Ascending aorta (tissue), 2 donors: ENCODE measurements at regions not wholly inside any gene's neighbourhood (a gene's known extent, or its start where the extent isn't known, plus 50 kb on each side); places are given as distances from the start of the nearest gene placed in this dataset.
"Not testable (repeated sequence)": the region's sequence is repeated elsewhere in the genome, so short reads cannot be mapped to it uniquely, and the experiment has no call there.

ENCODE experiments used
- DNase-seq, 2 donors: peaks; one replicate each; pipeline ENCODE4 v3.0.0-alpha.2; 2019; ENCODE audit warnings: low spot score in 2 of 2
- H3K27ac ChIP-seq, 2 donors: fragments of 200-600 bp; sonication (generic); one replicate each; pipeline ENCODE4 v1.5.1; 2016 to 2017; ENCODE audit warnings: mild to moderate bottlenecking in 1 of 2
- H3K27me3 ChIP-seq: fragments of 200-600 bp; sonication (generic); one replicate; pipeline ENCODE4 v1.5.1; 2017
- H3K36me3 ChIP-seq, 2 donors: fragments of 200-600 bp; sonication (generic); one replicate each; pipeline ENCODE4 v1.5.1; 2016
- H3K4me1 ChIP-seq, 2 donors: fragments of 200-600 bp; sonication (generic); one replicate each; pipeline ENCODE4 v1.5.1; 2016 to 2017; ENCODE audit warnings: mild to moderate bottlenecking in 1 of 2
- H3K4me3 ChIP-seq, 2 donors: fragments of 200-600 bp; sonication (generic); one replicate each; pipeline ENCODE4 v1.5.1; 2016 to 2017; ENCODE audit warnings: mild to moderate bottlenecking in 1 of 2
- H3K9me3 ChIP-seq, 2 donors: fragments of 200-600 bp; sonication (generic); one replicate each; pipeline ENCODE4 v1.5.1; 2016
- CTCF ChIP-seq, 3 experiments: fragments of 200-600 bp in 2 of 3; fragments of 450-650 bp in 1 of 3; sonication (generic) in 2 of 3; IDR thresholded peaks; one replicate each; pipeline ENCODE4 v1.5.1; 2016 to 2019; ENCODE audit warnings: antibody characterized with exemption in 3 of 3, mild to moderate bottlenecking in 1 of 3, moderate library complexity in 1 of 3
- intact Hi-C: fragments of 100-400 bp; cut with DNase I; formaldehyde crosslinking; loops from one replicate; pipeline ENCODE4 v1.15.1; 2023

GRCh38 chr15:81779181-81779580 is 266.6 kb downstream of the MEX3B start:
- Histone ChIP-seq H3K27me3 (no peaks in the 10 kb centered on the region), H3K36me3 (no peaks in the 10 kb centered on the region), H3K9me3 (no peaks in the 10 kb centered on the region), H3K27ac (no peak overlapping the region), H3K4me3 (no peak overlapping the region), H3K4me1 (no peaks in the 10 kb centered on the region)
- DNase-seq = no peak
- no peak for TF ChIP-seq CTCF (IDR thresholded peaks at IDR 0.05)
- intact Hi-C loops = no loop called here

GRCh38 chr15:81777546-81777945 is 268.3 kb downstream of the MEX3B start:
- Histone ChIP-seq H3K36me3 (no peaks in the 10 kb centered on the region), H3K4me3 (no peak overlapping the region), H3K27ac (no peak overlapping the region), H3K9me3 (no peaks in the 10 kb centered on the region), H3K27me3 (no peaks in the 10 kb centered on the region), H3K4me1 (no peaks in the 10 kb centered on the region)
- no peak for TF ChIP-seq CTCF (IDR thresholded peaks at IDR 0.05)
- intact Hi-C loops = no loop called here
- DNase-seq = no peak

- Histone ChIP-seq H3K4me3 (no peak overlapping the region), H3K27me3 (no peaks in the 10 kb centered on the region), H3K4me1 (no peaks in the 10 kb centered on the region), H3K9me3 (no peaks in the 10 kb centered on the region), H3K36me3 (no peaks in the 10 kb centered on the region), H3K27ac (no peak overlapping the region)
- TF ChIP-seq CTCF (IDR thresholded peaks at IDR 0.05) = no peak
- intact Hi-C loops = no loop called here
- DNase-seq = no peak
These were observed 268.8 kb downstream of the MEX3B start for GRCh38 chr15:81776976-81777375.

GRCh38 chr15:81775779-81776178 is 270.0 kb downstream of the MEX3B start:
- H3K36me3 ChIP-seq, H3K4me1 ChIP-seq, intact Hi-C loops, H3K4me3 ChIP-seq, DNase-seq, H3K27ac ChIP-seq, H3K27me3 ChIP-seq, H3K9me3 ChIP-seq: not testable (repeated sequence)

- intact Hi-C loops = no loop called here
- no peak for DNase-seq
- H3K27me3 ChIP-seq = no peaks in the 10 kb centered on the region
These were observed 271.5 kb downstream of the MEX3B start for GRCh38 chr15:81774309-81774708.

GRCh38 chr15:81768773-81769172 is 277.0 kb downstream of the MEX3B start:
- no peak for DNase-seq
- Histone ChIP-seq H3K4me3 (no peak overlapping the region), H3K4me1 (no peaks in the 10 kb centered on the region), H3K9me3 (no peaks in the 10 kb centered on the region), H3K36me3 (no peaks in the 10 kb centered on the region), H3K27ac (no peak overlapping the region), H3K27me3 (no peaks in the 10 kb centered on the region)
- no peak for TF ChIP-seq CTCF (IDR thresholded peaks at IDR 0.05)
- intact Hi-C loops = no loop called here

More at GRCh38 chr15:81774309-81774708, 271.5 kb downstream of the MEX3B start:
- no peaks in the 10 kb centered on the region for H3K9me3 ChIP-seq
- H3K36me3 ChIP-seq = no peaks in the 10 kb centered on the region
- H3K4me3 ChIP-seq = no peak overlapping the region
- TF ChIP-seq CTCF (IDR thresholded peaks at IDR 0.05) = no peak
- H3K27ac ChIP-seq = no peak overlapping the region
- H3K4me1 ChIP-seq = no peaks in the 10 kb centered on the region
